SK-N-SH treated with all-trans-retinoic acid at 6 μM for 48 hours (cell line): ENCODE measurements at regions not wholly inside any gene's neighbourhood (a gene's known extent, or its start where the extent isn't known, plus 50 kb on each side); places are given as distances from the start of the nearest gene placed in this dataset.

Experiments
- ATAC-seq: fragments of 200-7000 bp; cut with Tn5 transposase; 3 replicates; pipeline ENCODE4 v1.9.1; 2020; ENCODE audit warnings: mild to moderate bottlenecking, moderate library complexity
- ARNTL ChIP-seq: fragments of 450-650 bp; formaldehyde crosslinking; IDR thresholded peaks from 2 replicates; pipeline ENCODE4 v1.5.0; 2020; ENCODE audit warnings: low read depth, mild to moderate bottlenecking, moderate library complexity, borderline replicate concordance
- BACH2 ChIP-seq: fragments of 250-450 bp; sonication (Bioruptor Pico); IDR thresholded peaks from 2 replicates; pipeline ENCODE4 v1.9.0; 2021; ENCODE audit warnings: mild to moderate bottlenecking, borderline replicate concordance
- CSDC2 ChIP-seq: fragments of 250-450 bp; sonication (Bioruptor Pico); IDR thresholded peaks from 2 replicates; pipeline ENCODE4 v1.5.0; 2020; ENCODE audit warnings: mild to moderate bottlenecking, moderate library complexity
- ESRRG ChIP-seq: fragments of 250-450 bp; sonication (Bioruptor Pico); IDR thresholded peaks from 2 replicates; pipeline ENCODE4 v1.6.1; 2021; ENCODE audit warnings: mild to moderate bottlenecking
- ISL1 ChIP-seq: fragments of 250-450 bp; sonication (Bioruptor Pico); IDR thresholded peaks from 2 replicates; pipeline ENCODE4 v2.1.2; 2022; ENCODE audit warnings: mild to moderate bottlenecking, moderate library complexity
- OSR1 ChIP-seq: fragments of 250-450 bp; sonication (Bioruptor Pico); IDR thresholded peaks from 2 replicates; pipeline ENCODE4 v1.8.0; 2022; ENCODE audit warnings: moderate library complexity, mild to moderate bottlenecking, inconsistent platforms
- PPARA ChIP-seq: fragments of 250-450 bp; sonication (Bioruptor Pico); IDR thresholded peaks from 2 replicates; pipeline ENCODE4 v1.5.0; 2020; ENCODE audit warnings: mild to moderate bottlenecking, borderline replicate concordance
- RARB ChIP-seq: fragments of 250-450 bp; sonication (Bioruptor Pico); IDR thresholded peaks from 2 replicates; pipeline ENCODE4 v1.8.0; 2021; ENCODE audit warnings: mild to moderate bottlenecking, moderate library complexity
- SNAI2 ChIP-seq: fragments of 250-450 bp; sonication (Bioruptor Pico); IDR thresholded peaks from 2 replicates; pipeline ENCODE4 v1.5.0; 2020; ENCODE audit warnings: mild to moderate bottlenecking, moderate library complexity
- TCF4 ChIP-seq: fragments of 250-450 bp; sonication (Bioruptor Pico); IDR thresholded peaks from 2 replicates; pipeline ENCODE4 v1.8.0; 2021; ENCODE audit warnings: mild to moderate bottlenecking, moderate library complexity, borderline replicate concordance
- TOX ChIP-seq: fragments of 250-450 bp; sonication (Bioruptor Pico); IDR thresholded peaks from 2 replicates; pipeline ENCODE4 v1.8.0; 2021; ENCODE audit warnings: mild to moderate bottlenecking, moderate library complexity, borderline replicate concordance
- ZC3H10 ChIP-seq: fragments of 250-450 bp; sonication (Bioruptor Pico); IDR thresholded peaks from 2 replicates; pipeline ENCODE4 v1.5.1; 2021; ENCODE audit warnings: mild to moderate bottlenecking, moderate library complexity
- ZFP3 ChIP-seq: fragments of 250-450 bp; sonication (Bioruptor Pico); IDR thresholded peaks from 2 replicates; pipeline ENCODE4 v1.5.0; 2020; ENCODE audit warnings: mild to moderate bottlenecking, moderate library complexity
- ZFP30 ChIP-seq: fragments of 450-650 bp; formaldehyde crosslinking; IDR thresholded peaks from 2 replicates; pipeline ENCODE4 v1.5.0; 2022; ENCODE audit warnings: mild to moderate bottlenecking, moderate library complexity
- ZNF565 ChIP-seq: fragments of 450-650 bp; formaldehyde crosslinking; conservative IDR thresholded peaks from 2 replicates; pipeline ENCODE4 v1.5.0; 2020; ENCODE audit warnings: low read depth, mild to moderate bottlenecking, moderate library complexity
- ZNF70 ChIP-seq: fragments of 450-650 bp; formaldehyde crosslinking; IDR thresholded peaks from 2 replicates; pipeline ENCODE4 v1.5.0; 2020; ENCODE audit warnings: mild to moderate bottlenecking, moderate library complexity
- ZNF8 ChIP-seq: fragments of 450-650 bp; formaldehyde crosslinking; IDR thresholded peaks from 2 replicates; pipeline ENCODE4 v1.5.0; 2020; ENCODE audit warnings: mild to moderate bottlenecking, moderate library complexity
- TF ChIP-seq, protein P1 (sequence below): fragments of 250-450 bp; sonication (Bioruptor Pico); IDR thresholded peaks from 2 replicates; pipeline ENCODE4 v1.5.1; 2020; ENCODE audit warnings: low read depth, mild to moderate bottlenecking, moderate library complexity
- TF ChIP-seq, protein P2 (sequence below): fragments of 250-450 bp; sonication (Bioruptor Pico); IDR thresholded peaks from 2 replicates; pipeline ENCODE4 v1.5.0; 2020; ENCODE audit warnings: mild to moderate bottlenecking, moderate library complexity
- TF ChIP-seq, protein P3 (sequence below): fragments of 250-450 bp; sonication (Bioruptor Pico); IDR thresholded peaks from 2 replicates; pipeline ENCODE4 v1.8.0; 2021; ENCODE audit warnings: low read depth, mild to moderate bottlenecking, moderate library complexity, borderline replicate concordance
- TF ChIP-seq, protein P4 (sequence below): fragments of 250-450 bp; sonication (Bioruptor Pico); IDR thresholded peaks from 2 replicates; pipeline ENCODE4 v1.5.1; 2021; ENCODE audit warnings: mild to moderate bottlenecking, moderate library complexity
- TF ChIP-seq, protein P5 (sequence below): fragments of 250-450 bp; sonication (Bioruptor Pico); IDR thresholded peaks from 2 replicates; pipeline ENCODE4 v1.8.0; 2020; ENCODE audit warnings: mild to moderate bottlenecking, moderate library complexity, borderline replicate concordance

DNA sequence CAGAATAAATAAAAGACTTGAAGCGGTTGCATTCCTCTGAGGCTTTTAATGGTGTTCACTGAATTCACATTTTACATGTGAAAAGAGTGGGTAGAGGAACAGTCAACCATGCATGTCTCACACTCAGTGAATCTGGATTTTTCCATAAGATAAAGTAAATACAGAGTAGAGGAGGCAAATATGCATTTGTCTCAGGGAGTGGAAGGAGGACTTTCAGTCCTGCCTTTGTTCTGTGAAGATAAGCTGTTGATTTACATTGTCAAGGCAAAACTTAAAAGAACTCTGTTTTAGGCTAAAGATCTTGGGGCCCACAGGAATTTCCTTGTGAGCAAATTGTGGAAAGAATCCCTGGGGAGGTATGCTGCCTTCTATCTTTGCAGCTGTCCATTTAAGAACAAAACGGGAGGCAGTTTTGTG, 825.3 kb upstream of the MBL2 start:
- TF ChIP-seq RARB (CRISPR knock-in tag): no peak
- no peak for TF ChIP-seq ESRRG (CRISPR knock-in tag)
- TF ChIP-seq ISL1 (CRISPR knock-in tag): no peak
- TF ChIP-seq BACH2 (CRISPR knock-in tag): no peak
- no peak for TF ChIP-seq ARNTL (CRISPR knock-in tag)
- TF ChIP-seq, protein P1, sequence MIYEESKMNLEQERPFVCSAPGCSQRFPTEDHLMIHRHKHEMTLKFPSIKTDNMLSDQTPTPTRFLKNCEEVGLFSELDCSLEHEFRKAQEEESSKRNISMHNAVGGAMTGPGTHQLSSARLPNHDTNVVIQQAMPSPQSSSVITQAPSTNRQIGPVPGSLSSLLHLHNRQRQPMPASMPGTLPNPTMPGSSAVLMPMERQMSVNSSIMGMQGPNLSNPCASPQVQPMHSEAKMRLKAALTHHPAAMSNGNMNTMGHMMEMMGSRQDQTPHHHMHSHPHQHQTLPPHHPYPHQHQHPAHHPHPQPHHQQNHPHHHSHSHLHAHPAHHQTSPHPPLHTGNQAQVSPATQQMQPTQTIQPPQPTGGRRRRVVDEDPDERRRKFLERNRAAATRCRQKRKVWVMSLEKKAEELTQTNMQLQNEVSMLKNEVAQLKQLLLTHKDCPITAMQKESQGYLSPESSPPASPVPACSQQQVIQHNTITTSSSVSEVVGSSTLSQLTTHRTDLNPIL: no peak
- no peak for ATAC-seq

DNA sequence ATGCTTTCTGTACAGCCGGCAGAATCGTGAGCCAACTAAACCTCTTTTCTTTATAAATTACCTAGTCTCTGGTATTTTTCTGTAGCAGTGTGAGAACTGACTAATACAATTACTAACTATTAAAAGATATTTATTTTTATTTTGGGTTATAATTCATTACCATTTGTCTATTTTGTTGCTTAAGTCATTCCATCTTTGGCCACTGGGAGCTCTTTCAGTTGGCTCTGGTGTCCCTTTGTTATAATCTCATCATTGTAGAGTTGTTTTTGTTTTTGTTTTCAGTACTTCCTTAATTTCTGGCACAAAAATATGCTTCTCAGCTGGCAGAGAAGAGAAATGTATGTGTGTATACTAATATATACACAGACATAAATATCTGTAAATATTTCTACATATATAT, 807.9 kb upstream of the MBL2 start:
- no peak for ATAC-seq
- no peak for TF ChIP-seq PPARA (CRISPR knock-in tag)
- no peak for TF ChIP-seq TCF4 (CRISPR knock-in tag)
- TF ChIP-seq ZNF565 (CRISPR knock-in tag): no peak
- TF ChIP-seq ARNTL (CRISPR knock-in tag): no peak
- TF ChIP-seq ISL1 (CRISPR knock-in tag): no peak
- no peak for TF ChIP-seq ZFP3
- TF ChIP-seq, protein P1: no peak
- TF ChIP-seq, protein P2, sequence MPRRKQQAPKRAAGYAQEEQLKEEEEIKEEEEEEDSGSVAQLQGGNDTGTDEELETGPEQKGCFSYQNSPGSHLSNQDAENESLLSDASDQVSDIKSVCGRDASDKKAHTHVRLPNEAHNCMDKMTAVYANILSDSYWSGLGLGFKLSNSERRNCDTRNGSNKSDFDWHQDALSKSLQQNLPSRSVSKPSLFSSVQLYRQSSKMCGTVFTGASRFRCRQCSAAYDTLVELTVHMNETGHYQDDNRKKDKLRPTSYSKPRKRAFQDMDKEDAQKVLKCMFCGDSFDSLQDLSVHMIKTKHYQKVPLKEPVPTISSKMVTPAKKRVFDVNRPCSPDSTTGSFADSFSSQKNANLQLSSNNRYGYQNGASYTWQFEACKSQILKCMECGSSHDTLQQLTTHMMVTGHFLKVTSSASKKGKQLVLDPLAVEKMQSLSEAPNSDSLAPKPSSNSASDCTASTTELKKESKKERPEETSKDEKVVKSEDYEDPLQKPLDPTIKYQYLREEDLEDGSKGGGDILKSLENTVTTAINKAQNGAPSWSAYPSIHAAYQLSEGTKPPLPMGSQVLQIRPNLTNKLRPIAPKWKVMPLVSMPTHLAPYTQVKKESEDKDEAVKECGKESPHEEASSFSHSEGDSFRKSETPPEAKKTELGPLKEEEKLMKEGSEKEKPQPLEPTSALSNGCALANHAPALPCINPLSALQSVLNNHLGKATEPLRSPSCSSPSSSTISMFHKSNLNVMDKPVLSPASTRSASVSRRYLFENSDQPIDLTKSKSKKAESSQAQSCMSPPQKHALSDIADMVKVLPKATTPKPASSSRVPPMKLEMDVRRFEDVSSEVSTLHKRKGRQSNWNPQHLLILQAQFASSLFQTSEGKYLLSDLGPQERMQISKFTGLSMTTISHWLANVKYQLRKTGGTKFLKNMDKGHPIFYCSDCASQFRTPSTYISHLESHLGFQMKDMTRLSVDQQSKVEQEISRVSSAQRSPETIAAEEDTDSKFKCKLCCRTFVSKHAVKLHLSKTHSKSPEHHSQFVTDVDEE (CRISPR knock-in tag): no peak
- TF ChIP-seq ZC3H10 (CRISPR knock-in tag): no peak
- no peak for TF ChIP-seq CSDC2 (CRISPR knock-in tag)
- TF ChIP-seq SNAI2 (CRISPR knock-in tag): no peak
- no peak for TF ChIP-seq ZNF70 (CRISPR knock-in tag)
- TF ChIP-seq, protein P3, sequence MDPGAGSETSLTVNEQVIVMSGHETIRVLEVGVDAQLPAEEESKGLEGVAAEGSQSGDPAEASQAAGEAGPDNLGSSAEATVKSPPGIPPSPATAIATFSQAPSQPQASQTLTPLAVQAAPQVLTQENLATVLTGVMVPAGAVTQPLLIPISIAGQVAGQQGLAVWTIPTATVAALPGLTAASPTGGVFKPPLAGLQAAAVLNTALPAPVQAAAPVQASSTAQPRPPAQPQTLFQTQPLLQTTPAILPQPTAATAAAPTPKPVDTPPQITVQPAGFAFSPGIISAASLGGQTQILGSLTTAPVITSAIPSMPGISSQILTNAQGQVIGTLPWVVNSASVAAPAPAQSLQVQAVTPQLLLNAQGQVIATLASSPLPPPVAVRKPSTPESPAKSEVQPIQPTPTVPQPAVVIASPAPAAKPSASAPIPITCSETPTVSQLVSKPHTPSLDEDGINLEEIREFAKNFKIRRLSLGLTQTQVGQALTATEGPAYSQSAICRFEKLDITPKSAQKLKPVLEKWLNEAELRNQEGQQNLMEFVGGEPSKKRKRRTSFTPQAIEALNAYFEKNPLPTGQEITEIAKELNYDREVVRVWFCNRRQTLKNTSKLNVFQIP (CRISPR knock-in tag): no peak
- no peak for TF ChIP-seq TOX
- no peak for TF ChIP-seq ZFP30 (CRISPR knock-in tag)
- no peak for TF ChIP-seq ZNF8 (CRISPR knock-in tag)
- TF ChIP-seq, protein P4, sequence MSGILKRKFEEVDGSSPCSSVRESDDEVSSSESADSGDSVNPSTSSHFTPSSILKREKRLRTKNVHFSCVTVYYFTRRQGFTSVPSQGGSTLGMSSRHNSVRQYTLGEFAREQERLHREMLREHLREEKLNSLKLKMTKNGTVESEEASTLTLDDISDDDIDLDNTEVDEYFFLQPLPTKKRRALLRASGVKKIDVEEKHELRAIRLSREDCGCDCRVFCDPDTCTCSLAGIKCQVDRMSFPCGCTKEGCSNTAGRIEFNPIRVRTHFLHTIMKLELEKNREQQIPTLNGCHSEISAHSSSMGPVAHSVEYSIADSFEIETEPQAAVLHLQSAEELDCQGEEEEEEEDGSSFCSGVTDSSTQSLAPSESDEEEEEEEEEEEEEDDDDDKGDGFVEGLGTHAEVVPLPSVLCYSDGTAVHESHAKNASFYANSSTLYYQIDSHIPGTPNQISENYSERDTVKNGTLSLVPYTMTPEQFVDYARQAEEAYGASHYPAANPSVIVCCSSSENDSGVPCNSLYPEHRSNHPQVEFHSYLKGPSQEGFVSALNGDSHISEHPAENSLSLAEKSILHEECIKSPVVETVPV (CRISPR knock-in tag): no peak

DNA sequence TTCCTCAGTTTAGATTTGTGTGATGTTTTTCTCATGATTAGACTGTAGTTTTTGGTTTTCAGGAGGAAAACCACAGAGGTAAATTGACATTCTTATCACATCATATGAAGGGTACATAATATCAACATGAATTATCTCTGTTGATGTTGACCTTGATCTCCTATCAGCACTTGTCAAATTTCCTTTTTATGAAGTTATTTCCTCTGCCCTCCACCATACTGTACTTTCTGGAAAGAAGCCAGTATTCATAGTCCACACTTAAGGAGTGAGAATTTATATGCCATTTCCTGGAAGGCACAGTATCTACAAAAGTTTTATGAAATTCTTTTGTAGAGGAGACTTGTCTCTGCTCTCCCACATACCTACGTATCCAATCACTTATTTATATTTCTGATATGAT, 807.2 kb upstream of the MBL2 start:
- ATAC-seq: no peak
- no peak for TF ChIP-seq ZNF8 (CRISPR knock-in tag)
- TF ChIP-seq, protein P3 (CRISPR knock-in tag): no peak
- TF ChIP-seq TCF4 (CRISPR knock-in tag): no peak
- TF ChIP-seq PPARA (CRISPR knock-in tag): no peak
- TF ChIP-seq ZFP30 (CRISPR knock-in tag): no peak
- TF ChIP-seq ISL1 (CRISPR knock-in tag): no peak
- TF ChIP-seq, protein P5, sequence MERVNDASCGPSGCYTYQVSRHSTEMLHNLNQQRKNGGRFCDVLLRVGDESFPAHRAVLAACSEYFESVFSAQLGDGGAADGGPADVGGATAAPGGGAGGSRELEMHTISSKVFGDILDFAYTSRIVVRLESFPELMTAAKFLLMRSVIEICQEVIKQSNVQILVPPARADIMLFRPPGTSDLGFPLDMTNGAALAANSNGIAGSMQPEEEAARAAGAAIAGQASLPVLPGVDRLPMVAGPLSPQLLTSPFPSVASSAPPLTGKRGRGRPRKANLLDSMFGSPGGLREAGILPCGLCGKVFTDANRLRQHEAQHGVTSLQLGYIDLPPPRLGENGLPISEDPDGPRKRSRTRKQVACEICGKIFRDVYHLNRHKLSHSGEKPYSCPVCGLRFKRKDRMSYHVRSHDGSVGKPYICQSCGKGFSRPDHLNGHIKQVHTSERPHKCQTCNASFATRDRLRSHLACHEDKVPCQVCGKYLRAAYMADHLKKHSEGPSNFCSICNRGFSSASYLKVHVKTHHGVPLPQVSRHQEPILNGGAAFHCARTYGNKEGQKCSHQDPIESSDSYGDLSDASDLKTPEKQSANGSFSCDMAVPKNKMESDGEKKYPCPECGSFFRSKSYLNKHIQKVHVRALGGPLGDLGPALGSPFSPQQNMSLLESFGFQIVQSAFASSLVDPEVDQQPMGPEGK (CRISPR knock-in tag): no peak
- TF ChIP-seq SNAI2 (CRISPR knock-in tag): no peak
- TF ChIP-seq CSDC2 (CRISPR knock-in tag): no peak
- TF ChIP-seq OSR1: no peak
- no peak for TF ChIP-seq ZC3H10 (CRISPR knock-in tag)
